ENCODE measurements at regions not wholly inside any gene's neighbourhood (a gene's known extent, or its start where the extent isn't known, plus 50 kb on each side); places are given as distances from the start of the nearest gene placed in this dataset.

DNA sequence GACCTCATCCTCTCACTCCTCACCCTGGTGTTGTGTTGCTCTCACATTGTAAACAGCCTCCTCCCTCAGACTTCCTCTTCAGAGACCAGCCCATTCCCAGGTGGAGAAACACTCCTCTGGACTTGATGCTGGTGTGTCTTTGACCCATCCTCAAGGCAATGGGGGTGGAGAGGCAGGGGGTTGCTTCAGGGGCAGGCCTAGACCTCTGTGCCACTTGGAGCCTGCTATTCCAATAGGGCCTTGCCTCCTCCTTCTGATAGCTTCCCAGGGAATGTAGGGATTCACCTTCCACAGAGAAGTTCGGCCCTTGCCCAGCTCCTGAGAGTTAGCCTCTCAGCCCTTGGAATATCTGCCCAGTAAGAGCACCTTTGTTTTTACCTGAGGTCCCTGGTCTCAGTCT, 606.6 kb upstream of the CADM1 start:
- H3K4me3 ChIP-seq (replicated peaks; ENCODE audit: low read depth, low read length), result no peak overlapping the region
- TF ChIP-seq, protein P1, sequence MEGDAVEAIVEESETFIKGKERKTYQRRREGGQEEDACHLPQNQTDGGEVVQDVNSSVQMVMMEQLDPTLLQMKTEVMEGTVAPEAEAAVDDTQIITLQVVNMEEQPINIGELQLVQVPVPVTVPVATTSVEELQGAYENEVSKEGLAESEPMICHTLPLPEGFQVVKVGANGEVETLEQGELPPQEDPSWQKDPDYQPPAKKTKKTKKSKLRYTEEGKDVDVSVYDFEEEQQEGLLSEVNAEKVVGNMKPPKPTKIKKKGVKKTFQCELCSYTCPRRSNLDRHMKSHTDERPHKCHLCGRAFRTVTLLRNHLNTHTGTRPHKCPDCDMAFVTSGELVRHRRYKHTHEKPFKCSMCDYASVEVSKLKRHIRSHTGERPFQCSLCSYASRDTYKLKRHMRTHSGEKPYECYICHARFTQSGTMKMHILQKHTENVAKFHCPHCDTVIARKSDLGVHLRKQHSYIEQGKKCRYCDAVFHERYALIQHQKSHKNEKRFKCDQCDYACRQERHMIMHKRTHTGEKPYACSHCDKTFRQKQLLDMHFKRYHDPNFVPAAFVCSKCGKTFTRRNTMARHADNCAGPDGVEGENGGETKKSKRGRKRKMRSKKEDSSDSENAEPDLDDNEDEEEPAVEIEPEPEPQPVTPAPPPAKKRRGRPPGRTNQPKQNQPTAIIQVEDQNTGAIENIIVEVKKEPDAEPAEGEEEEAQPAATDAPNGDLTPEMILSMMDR (IDR thresholded peaks at IDR 0.05; ENCODE audit: low read depth, low read length, missing control alignments), result no peak
- no peak for DNase-seq (ENCODE audit: extremely low read depth, low read depth)

DNA sequence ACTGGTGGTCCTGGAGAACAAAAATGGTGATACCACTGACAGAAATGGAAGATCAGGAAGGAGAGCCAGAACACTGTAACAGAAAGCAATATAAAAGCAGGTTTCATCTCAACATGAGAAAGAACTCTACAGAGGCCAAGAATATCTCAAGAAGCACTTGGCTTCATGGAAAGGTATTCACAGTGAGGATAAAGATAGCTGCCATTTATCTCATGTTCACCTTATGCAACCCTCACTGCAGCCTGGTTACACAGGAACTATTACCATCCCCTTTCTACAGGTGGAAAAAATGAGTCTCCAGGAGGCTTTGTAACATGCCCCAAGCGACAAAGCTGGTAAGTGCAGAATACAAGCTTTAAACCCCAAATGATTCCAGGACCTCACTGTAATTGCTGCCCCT, 606.1 kb upstream of the CADM1 start:
- TF ChIP-seq, protein P1 (IDR thresholded peaks at IDR 0.05; ENCODE audit: low read depth, low read length, missing control alignments), result no peak
- DNase-seq (ENCODE audit: extremely low read depth, low read depth), result no peak
- no peak overlapping the region for H3K4me3 ChIP-seq (replicated peaks; ENCODE audit: low read depth, low read length)

DNA sequence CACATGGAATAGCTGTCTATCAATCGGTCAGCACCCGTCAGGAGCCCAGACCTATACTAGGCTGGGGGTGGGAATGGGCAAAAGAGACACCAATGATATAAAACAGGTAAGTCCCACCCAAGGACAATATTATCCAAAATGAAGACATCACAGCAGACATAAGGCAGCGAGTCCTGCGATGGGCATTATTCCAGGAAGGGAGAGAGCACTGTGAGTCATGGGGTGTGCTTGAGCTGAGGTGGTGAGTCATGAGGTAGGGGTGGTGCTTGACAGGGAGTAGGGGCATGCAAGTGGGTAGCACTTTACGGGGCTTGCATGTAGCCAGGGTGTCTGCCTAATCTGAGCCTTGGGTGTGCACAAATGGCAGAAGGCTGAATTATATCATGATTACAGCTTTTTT, 605.0 kb upstream of the CADM1 start:
- no peak overlapping the region for H3K4me3 ChIP-seq (replicated peaks; ENCODE audit: low read depth, low read length)
- no peak for DNase-seq (ENCODE audit: extremely low read depth, low read depth)
- TF ChIP-seq, protein P1 (IDR thresholded peaks at IDR 0.05; ENCODE audit: low read depth, low read length, missing control alignments), result no peak

DNA sequence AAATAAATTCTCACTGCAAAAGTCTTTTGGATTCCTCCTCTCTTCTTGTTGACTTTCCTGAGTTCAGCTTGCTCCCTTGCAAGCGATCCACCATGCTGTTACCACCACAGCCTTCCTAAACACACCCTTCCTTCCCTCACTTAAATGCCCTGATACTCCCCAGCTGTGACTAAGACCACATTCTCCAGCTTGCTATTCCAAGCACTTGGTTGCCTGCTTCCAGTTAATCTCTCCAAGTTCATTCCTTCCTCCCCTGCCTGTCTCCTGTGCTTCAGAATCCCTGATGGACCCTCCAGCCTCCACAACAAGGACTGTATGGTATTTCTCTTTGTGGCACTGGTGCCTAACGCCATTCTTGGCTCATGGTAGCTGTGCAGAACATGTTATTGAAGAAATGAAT, 603.9 kb upstream of the CADM1 start:
- no peak for DNase-seq (ENCODE audit: extremely low read depth, low read depth)
- TF ChIP-seq, protein P1 (IDR thresholded peaks at IDR 0.05; ENCODE audit: low read depth, low read length, missing control alignments), result no peak
- H3K4me3 ChIP-seq (replicated peaks; ENCODE audit: low read depth, low read length), result no peak overlapping the region

DNA sequence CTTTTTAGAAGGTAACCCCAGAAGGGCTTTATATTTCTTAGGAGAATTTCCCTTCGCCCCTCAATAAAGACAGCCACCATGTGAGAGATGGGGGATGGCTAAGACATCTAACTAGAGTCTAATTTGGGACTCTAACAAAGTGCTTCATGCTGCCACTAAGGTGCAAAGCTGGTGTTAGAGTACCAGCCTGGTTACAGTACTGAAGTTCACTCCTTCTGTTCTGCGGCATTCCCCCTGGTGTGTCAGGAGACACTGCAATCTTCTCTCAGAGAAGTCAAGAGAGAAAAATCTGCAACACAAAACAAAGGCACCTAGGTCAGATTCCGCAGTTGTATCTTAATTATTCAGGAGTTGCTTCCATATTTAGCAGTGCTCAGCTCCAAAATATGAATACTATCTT, 603.0 kb upstream of the CADM1 start:
- TF ChIP-seq, protein P1 (IDR thresholded peaks at IDR 0.05; ENCODE audit: low read depth, low read length, missing control alignments), result no peak
- DNase-seq (ENCODE audit: extremely low read depth, low read depth), result no peak
- H3K4me3 ChIP-seq (replicated peaks; ENCODE audit: low read depth, low read length), result no peak overlapping the region

DNA sequence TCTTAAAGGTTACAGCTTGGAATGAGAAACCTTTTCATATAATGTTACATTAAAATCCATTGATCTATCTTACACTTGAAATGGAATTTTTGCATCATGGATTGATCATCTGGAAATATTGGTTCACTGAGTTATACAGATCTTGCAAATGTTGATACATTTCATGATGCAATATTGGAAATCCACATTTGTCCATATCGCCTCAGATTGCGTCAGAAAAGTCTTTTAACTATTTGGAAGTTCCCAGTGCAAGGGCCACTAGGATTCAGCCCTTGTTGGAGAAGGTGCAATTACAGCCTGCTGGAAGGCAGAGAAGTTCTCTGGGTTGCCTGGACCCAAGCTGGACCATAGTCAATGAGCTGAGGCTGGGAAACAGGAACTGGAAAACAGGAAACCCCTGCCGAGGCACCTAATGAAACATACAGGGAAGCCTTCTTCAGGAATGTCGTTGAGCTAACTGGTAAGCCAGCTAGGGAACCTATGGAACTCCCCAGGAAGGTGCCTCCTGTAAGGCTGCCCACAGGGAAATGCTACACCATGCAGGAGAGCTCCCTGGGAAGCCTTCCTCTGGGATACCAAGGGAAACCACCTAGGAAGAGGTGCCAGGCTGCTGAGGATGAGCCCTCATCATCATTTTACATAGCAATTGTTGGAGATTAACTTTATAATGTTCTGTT, 600.4 kb upstream of the CADM1 start:
- no peak for DNase-seq (ENCODE audit: extremely low read depth, low read depth)
- TF ChIP-seq, protein P1 (IDR thresholded peaks at IDR 0.05; ENCODE audit: low read depth, low read length, missing control alignments), result no peak
- H3K4me3 ChIP-seq (replicated peaks; ENCODE audit: low read depth, low read length), result no peak overlapping the region

DNA sequence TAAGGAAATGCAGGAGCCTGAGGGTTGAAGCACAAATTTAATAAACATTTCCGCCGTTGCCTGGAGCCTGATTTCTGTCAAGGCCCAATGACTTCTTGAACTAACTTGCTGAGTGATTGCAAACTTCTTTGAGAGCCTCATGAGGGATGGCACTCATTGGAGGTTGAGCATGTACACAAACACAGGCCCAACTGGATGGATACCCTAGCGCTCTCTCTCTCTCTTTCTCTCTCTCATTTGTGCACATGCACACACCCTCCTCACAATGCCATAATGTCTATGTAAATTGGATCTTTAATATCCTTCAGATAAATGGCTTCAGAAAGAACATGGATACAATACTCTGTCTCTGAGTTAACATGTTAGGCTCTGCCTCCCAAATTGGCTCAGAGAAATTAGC, 597.7 kb upstream of the CADM1 start:
- no peak for DNase-seq (ENCODE audit: extremely low read depth, low read depth)
- TF ChIP-seq, protein P1 (IDR thresholded peaks at IDR 0.05; ENCODE audit: low read depth, low read length, missing control alignments), result no peak

More for the DNA sequence above, 597.7 kb upstream of the CADM1 start:
- H3K4me3 ChIP-seq (replicated peaks; ENCODE audit: low read depth, low read length), result no peak overlapping the region
